ENCODE measurements at regions not wholly inside any gene's neighbourhood (a gene's known extent, or its start where the extent isn't known, plus 50 kb on each side); places are given as distances from the start of the nearest gene placed in this dataset.

GRCh38 chr9:109912726-109913460, 132.9 kb downstream of the PALM2AKAP2 start:
- DNase-seq (ENCODE audit: low read depth), result no peak

- no peak for DNase-seq (ENCODE audit: low read depth)
These were observed 133.4 kb downstream of the PALM2AKAP2 start for GRCh38 chr9:109913461-109913810.

- no peak for DNase-seq (ENCODE audit: low read depth)
These were observed 134.5 kb downstream of the PALM2AKAP2 start for GRCh38 chr9:109914280-109915027.

- no peak for DNase-seq (ENCODE audit: low read depth)
These were observed 136.3 kb downstream of the PALM2AKAP2 start for GRCh38 chr9:109916316-109916715.

- DNase-seq (ENCODE audit: low read depth), result no peak
These were observed 138.6 kb downstream of the PALM2AKAP2 start for GRCh38 chr9:109918339-109919163.

GRCh38 chr9:109919736-109920408, 139.9 kb downstream of the PALM2AKAP2 start:
- no peak for DNase-seq (ENCODE audit: low read depth)

GRCh38 chr9:109922617-109923470, 142.8 kb downstream of the PALM2AKAP2 start:
- DNase-seq (ENCODE audit: low read depth), result no peak

- no peak for DNase-seq (ENCODE audit: low read depth)
These were observed 143.4 kb downstream of the PALM2AKAP2 start for GRCh38 chr9:109923471-109923760.

- no peak for DNase-seq (ENCODE audit: low read depth)
These were observed 143.8 kb downstream of the PALM2AKAP2 start for GRCh38 chr9:109923806-109924205.

- DNase-seq (ENCODE audit: low read depth), result no peak
These were observed 145.8 kb downstream of the PALM2AKAP2 start for GRCh38 chr9:109925799-109926198.

GRCh38 chr9:109926421-109926869, 146.4 kb downstream of the PALM2AKAP2 start:
- DNase-seq (ENCODE audit: low read depth), result no peak

- no peak for DNase-seq (ENCODE audit: low read depth)
These were observed 151.6 kb downstream of the PALM2AKAP2 start for GRCh38 chr9:109931623-109932022.

- DNase-seq (ENCODE audit: low read depth), result no peak
These were observed 154.3 kb downstream of the PALM2AKAP2 start for GRCh38 chr9:109934136-109934856.

GRCh38 chr9:109934857-109935215, 154.8 kb downstream of the PALM2AKAP2 start:
- DNase-seq (ENCODE audit: low read depth), result no peak

- no peak for DNase-seq (ENCODE audit: low read depth)
These were observed 155.5 kb downstream of the PALM2AKAP2 start for GRCh38 chr9:109935406-109936087.

GRCh38 chr9:109937861-109938453, 158.0 kb downstream of the PALM2AKAP2 start:
- no peak for DNase-seq (ENCODE audit: low read depth)

- no peak for DNase-seq (ENCODE audit: low read depth)
These were observed 159.8 kb downstream of the PALM2AKAP2 start for GRCh38 chr9:109939698-109940342.

- no peak for DNase-seq (ENCODE audit: low read depth)
These were observed 160.6 kb downstream of the PALM2AKAP2 start for GRCh38 chr9:109940561-109940960.

- DNase-seq (ENCODE audit: low read depth), result no peak
These were observed 161.8 kb downstream of the PALM2AKAP2 start for GRCh38 chr9:109941771-109942170.
